HepG2 (cell line): ENCODE measurements at regions not wholly inside any gene's neighbourhood (a gene's known extent, or its start where the extent isn't known, plus 50 kb on each side); places are given as distances from the start of the nearest gene placed in this dataset.
A peak's percentile ranks its signal among the peaks of the same experiment; 100 is the strongest.

Experiments used
- ETS1 ChIP-seq: sonication (generic); formaldehyde crosslinking; IDR thresholded peaks from 2 replicates; pipeline ENCODE4 v1.4.0; 2020; ENCODE audit warnings: missing genetic modification reagents
- FOXA3 ChIP-seq: IDR thresholded peaks from 2 replicates; pipeline ENCODE4 v1.6.1; 2016; ENCODE audit warnings: missing genetic modification reagents, missing compliant biosample characterization
- FOXJ3 ChIP-seq: sonication (generic); formaldehyde crosslinking; IDR thresholded peaks from 2 replicates; pipeline ENCODE4 v1.4.0; 2020; ENCODE audit warnings: missing genetic modification reagents, mild to moderate bottlenecking, borderline replicate concordance
- HNF1A ChIP-seq, 2 experiments: sonication (generic) in 1 of 2; formaldehyde crosslinking in 1 of 2; IDR thresholded peaks; 2 replicates each; pipeline versions ENCODE4 v1.4.0 to v1.6.1; 2016 to 2020; ENCODE audit warnings: borderline replicate concordance in 1 of 2, low read depth in 1 of 2, mild to moderate bottlenecking in 1 of 2, missing genetic modification reagents in 1 of 2
- HNRNPK ChIP-seq: fragments of 200-400 bp; formaldehyde crosslinking; IDR thresholded peaks from 2 replicates; pipeline ENCODE4 v1.6.1; 2018; ENCODE audit warnings: low read length, low read depth, moderate library complexity, mild to moderate bottlenecking; ENCODE audit not compliant: poor library complexity, severe bottlenecking
- HNRNPUL1 ChIP-seq: fragments of 200-400 bp; formaldehyde crosslinking; IDR thresholded peaks from 2 replicates; pipeline ENCODE4 v1.6.1; 2017; ENCODE audit warnings: low read depth, mild to moderate bottlenecking, low read length, moderate library complexity
- KLF9 ChIP-seq: IDR thresholded peaks from 2 replicates; pipeline ENCODE4 v1.6.1; 2016; ENCODE audit warnings: low read depth
- LCORL ChIP-seq, 2 experiments: fragments of 450-650 bp in 1 of 2; sonication (generic) in 1 of 2; formaldehyde crosslinking in 1 of 2; IDR thresholded peaks; 2 replicates each; pipeline versions ENCODE4 v1.5.0 to v1.6.1; 2017 to 2020; ENCODE audit warnings: antibody characterized with exemption in 1 of 2, missing genetic modification reagents in 1 of 2
- PHB2 ChIP-seq: fragments of 450-650 bp; IDR thresholded peaks from 2 replicates; pipeline ENCODE4 v1.6.1; 2018; ENCODE audit not compliant: partially characterized antibody
- REL ChIP-seq: sonication (generic); formaldehyde crosslinking; conservative IDR thresholded peaks from 2 replicates; pipeline ENCODE4 v1.8.0; 2022; ENCODE audit warnings: mild to moderate bottlenecking, missing genetic modification reagents, moderate library complexity
- SP5 ChIP-seq: IDR thresholded peaks from 2 replicates; pipeline ENCODE4 v1.6.1; 2016; ENCODE audit warnings: low read depth, borderline replicate concordance
- STAT6 ChIP-seq: sonication (generic); formaldehyde crosslinking; IDR thresholded peaks from 2 replicates; pipeline ENCODE4 v1.4.0; 2020; ENCODE audit warnings: missing genetic modification reagents, mild to moderate bottlenecking, borderline replicate concordance
- TBL1XR1 ChIP-seq: fragments of 150-350 bp; IDR thresholded peaks from 2 replicates; pipeline ENCODE4 v1.6.1; 2014; ENCODE audit warnings: borderline replicate concordance, low read length; ENCODE audit not compliant: partially characterized antibody
- TCF7L2 ChIP-seq: IDR thresholded peaks from 2 replicates; pipeline ENCODE4 v1.6.1; 2011; ENCODE audit warnings: mild to moderate bottlenecking, low read depth, low read length, moderate library complexity
- TMF1 ChIP-seq: sonication (generic); formaldehyde crosslinking; IDR thresholded peaks from 2 replicates; pipeline ENCODE4 v1.8.1; 2022; ENCODE audit warnings: low read depth, missing genetic modification reagents
- TRIM24 ChIP-seq: sonication (generic); formaldehyde crosslinking; IDR thresholded peaks from 2 replicates; pipeline ENCODE4 v1.8.0; 2022; ENCODE audit warnings: mild to moderate bottlenecking, missing genetic modification reagents
- XBP1 ChIP-seq: sonication (generic); formaldehyde crosslinking; IDR thresholded peaks from 2 replicates; pipeline ENCODE4 v1.5.0; 2020; ENCODE audit warnings: missing genetic modification reagents
- ZBTB20 ChIP-seq: sonication (generic); formaldehyde crosslinking; IDR thresholded peaks from 2 replicates; pipeline ENCODE4 v1.8.1; 2023; ENCODE audit warnings: missing genetic modification reagents, low read depth, mild to moderate bottlenecking, borderline replicate concordance
- ZNF326 ChIP-seq: sonication (generic); formaldehyde crosslinking; IDR thresholded peaks from 2 replicates; pipeline ENCODE4 v1.4.0; 2020; ENCODE audit warnings: missing genetic modification reagents, borderline replicate concordance
- ZNF576 ChIP-seq: sonication (generic); formaldehyde crosslinking; IDR thresholded peaks from 2 replicates; pipeline ENCODE4 v1.4.0; 2020; ENCODE audit warnings: mild to moderate bottlenecking, missing genetic modification reagents
- ZNF749 ChIP-seq: sonication (generic); formaldehyde crosslinking; IDR thresholded peaks from 2 replicates; pipeline ENCODE4 v1.8.0; 2022; ENCODE audit warnings: mild to moderate bottlenecking, missing genetic modification reagents, moderate library complexity, borderline replicate concordance

- TF ChIP-seq ETS1 (CRISPR knock-in tag) (no peak), PHB2 (no peak), REL (CRISPR knock-in tag) (no peak), KLF9 (CRISPR knock-in tag) (no peak), ZNF326 (CRISPR knock-in tag) (no peak), HNF1A (IDR thresholded peaks at IDR 0.05; ENCODE audit: low read depth) (peak; percentile 86), HNF1A (CRISPR knock-in tag; IDR thresholded peaks at IDR 0.05; ENCODE audit: borderline replicate concordance) (peak; percentile 92), ZNF749 (CRISPR knock-in tag) (no peak), HNRNPUL1 (no peak), FOXJ3 (CRISPR knock-in tag) (peak; percentile 84), XBP1 (CRISPR knock-in tag) (no peak), ZNF576 (no peak), SP5 (CRISPR knock-in tag) (no peak), TRIM24 (CRISPR knock-in tag) (no peak), LCORL (IDR thresholded peaks at IDR 0.05) (no peak), LCORL (CRISPR knock-in tag; IDR thresholded peaks at IDR 0.05) (0 out of 2 replicates have a peak, but pooled peaks have one; percentile 21), TMF1 (CRISPR knock-in tag) (no peak), TCF7L2 (peak; percentile 84), STAT6 (CRISPR knock-in tag) (no peak), FOXA3 (CRISPR knock-in tag) (peak; percentile 75), TBL1XR1 (peak; percentile 55), ZBTB20 (no peak), HNRNPK (no peak)
Measured at GRCh38 chr3:188026191-188026968, 127.6 kb upstream of the LPP start (continued).
